NCI-H524 (cell line): ENCODE measurements at regions not wholly inside any gene's neighbourhood (a gene's known extent, or its start where the extent isn't known, plus 50 kb on each side); places are given as distances from the start of the nearest gene placed in this dataset.

Source experiments
- DNase-seq, 2 experiments: peaks; one replicate each; lab custom pipeline; 2025; lab: John Stamatoyannopoulos, UW

DNA sequence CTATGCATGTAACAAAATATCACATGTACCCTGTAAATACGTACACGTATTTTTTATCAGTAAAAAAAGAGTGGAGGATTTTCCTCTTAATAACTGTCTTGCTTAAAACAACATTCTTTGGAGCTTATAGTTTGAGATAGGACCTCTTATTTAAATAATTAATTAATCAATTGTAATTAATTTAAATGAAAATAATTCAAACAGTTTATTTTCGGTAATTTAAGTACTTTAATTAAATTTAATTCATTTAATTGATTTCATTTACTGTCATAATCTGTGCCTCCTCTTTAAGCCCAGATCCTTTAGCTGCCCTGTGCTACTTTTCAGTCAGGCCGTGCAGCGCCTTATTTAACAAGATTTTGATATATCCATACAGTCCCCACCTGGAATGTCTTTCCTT lies 427.0 kb downstream of the HLX start:
- no peak for DNase-seq

DNA sequence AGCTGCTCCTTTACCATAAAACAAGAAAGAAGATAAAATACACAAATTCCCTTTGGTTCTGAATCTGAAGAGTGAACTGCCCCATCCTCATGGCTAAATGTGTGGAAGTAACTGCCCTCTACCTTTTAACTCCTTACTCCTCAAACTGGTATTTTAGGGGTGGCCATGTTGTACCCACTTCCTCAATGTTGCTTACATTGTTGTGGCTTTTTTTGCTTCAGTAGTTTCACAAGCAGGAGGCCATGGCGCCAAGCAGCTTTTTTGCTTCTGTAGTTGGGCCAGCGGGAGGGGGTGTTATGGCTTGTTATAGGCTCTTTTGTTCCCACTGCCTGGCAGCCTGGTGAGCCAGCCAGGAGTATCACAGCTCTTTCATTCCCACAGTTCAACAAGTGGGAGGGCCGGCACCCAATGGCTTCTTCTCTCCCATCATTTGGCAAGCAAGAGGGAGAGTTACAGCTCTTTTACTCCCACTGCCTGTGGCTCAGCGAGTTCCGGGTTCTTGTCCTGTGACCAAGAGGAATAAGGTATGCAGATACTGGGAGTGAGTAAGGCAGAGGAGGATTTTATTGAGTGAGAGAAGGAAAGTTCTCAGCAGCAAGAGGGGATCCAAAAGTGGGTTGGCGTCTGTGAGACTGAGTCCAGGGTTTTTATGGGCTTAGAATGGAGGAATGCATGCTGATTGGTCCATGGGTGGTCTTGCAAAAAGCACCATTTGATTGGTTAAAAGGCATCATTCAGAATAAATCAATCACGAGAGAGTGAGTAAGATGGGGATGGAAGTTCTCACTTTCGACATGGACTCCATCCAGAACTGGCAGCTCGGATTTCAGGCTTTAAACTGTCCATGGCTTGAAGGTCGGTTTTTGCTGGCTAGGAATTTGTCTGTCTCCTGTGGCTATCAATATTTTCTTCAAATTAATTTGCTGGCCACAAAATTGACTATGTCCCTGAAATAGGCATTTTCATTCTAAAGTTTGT lies 429.6 kb downstream of the HLX start:
- no peak for DNase-seq

- peak; percentile 74 to 81 for DNase-seq
Observed at GRCh38 chr1:221309723-221310122, 430.5 kb downstream of the HLX start.

- DNase-seq = peak; percentile 98 to 99
Observed at GRCh38 chr1:221310180-221310579, 430.9 kb downstream of the HLX start.

DNA sequence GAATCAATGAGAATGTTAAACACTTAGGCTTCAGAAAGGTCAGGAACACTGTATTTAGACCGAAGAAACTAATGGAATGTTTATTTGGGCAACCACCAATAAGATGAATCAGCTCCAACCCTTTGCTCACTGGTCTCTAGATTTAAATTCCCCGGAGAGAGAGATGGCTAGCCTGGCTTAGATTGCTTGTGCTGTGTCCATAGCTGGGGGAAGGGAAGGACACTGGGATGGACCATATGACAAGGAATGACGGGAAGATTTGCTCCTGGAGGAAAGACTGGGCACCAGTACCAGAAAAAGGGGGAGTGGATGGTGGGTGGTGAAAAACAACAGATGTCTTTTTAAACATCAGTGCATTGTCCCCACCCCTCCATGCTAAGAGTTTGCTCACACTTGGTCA lies 426.6 kb downstream of the DUSP10 start:
- no peak for DNase-seq

DNA sequence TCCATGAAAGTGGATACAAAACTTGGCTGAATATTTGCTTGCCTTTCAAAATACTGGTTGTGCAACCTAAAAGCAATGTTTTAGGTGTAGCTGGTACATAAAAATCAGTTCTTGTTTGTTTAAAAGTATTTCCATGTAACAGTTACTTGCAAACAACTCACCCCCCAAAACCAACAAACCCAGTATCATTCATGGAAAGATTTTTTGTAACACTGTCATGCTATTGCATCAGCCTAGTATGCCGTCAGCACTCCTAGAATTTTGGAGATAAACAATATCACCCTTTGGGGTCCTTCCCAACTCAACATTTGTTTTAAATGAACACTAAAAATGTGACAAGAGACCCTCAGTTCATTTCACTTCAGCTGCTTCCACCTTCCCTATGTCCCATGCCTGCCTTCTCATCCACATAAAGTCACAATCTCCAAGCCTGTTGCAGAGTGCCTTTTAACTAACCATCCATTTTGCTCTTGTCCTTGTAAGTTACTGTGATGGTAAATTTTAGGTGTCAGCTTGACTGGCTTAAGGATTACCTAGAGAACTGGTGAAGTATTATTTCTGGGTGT lies 425.3 kb downstream of the DUSP10 start:
- DNase-seq = no peak

GRCh38 chr1:221317537-221317936 lies 424.4 kb downstream of the DUSP10 start:
- peak in 1 of 2 experiments; percentile 3 for DNase-seq

GRCh38 chr1:221327954-221328353 lies 413.9 kb downstream of the DUSP10 start:
- DNase-seq = peak; percentile 90 to 97

GRCh38 chr1:221328371-221328770 lies 413.5 kb downstream of the DUSP10 start:
- DNase-seq = no peak

- no peak for DNase-seq
Observed at GRCh38 chr1:221331273-221332183, 410.4 kb downstream of the DUSP10 start.

DNA sequence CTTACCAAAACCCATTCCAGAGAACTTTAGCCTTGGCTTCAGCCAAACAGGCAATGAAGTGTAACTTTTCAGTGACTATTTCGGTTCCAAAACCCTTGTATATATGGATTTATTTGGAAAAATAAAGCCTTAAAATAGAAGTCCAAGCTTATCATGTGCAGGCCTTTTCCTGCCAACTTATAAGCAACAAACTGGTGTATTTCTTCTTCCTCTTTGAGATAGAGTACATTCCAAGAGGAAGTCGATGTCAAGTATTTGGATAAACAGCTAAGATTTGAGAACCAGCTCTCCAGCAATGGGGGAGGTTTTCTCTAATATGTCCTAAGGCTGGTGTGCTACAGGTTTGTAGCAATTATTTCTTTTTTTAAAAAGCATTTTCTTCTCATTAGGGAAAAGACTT lies 407.8 kb downstream of the DUSP10 start:
- no peak for DNase-seq

GRCh38 chr1:221335161-221336101 lies 406.5 kb downstream of the DUSP10 start:
- no peak for DNase-seq

- DNase-seq = no peak
Observed at GRCh38 chr1:221336126-221336525, 405.8 kb downstream of the DUSP10 start.

GRCh38 chr1:221337106-221337505 lies 404.8 kb downstream of the DUSP10 start:
- no peak for DNase-seq

DNA sequence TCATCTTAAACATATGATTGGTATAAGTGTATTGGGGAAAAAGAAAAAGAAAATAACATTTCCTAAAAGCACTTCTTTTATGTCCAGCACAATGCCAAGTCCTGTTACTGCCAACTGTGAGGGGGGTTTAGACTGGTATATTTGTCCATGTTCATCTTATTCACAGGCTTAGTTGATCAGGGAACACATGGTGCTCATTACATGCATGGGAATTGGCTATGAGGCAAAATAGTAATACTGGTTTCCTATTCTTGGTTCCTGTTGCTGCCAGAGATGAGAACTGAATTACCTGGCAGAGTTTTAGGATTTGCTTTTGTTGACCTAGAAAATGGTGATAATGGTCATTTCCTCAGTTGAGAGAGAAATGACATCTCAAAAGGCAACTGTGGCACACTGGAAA lies 398.8 kb downstream of the DUSP10 start:
- DNase-seq = no peak

DNA sequence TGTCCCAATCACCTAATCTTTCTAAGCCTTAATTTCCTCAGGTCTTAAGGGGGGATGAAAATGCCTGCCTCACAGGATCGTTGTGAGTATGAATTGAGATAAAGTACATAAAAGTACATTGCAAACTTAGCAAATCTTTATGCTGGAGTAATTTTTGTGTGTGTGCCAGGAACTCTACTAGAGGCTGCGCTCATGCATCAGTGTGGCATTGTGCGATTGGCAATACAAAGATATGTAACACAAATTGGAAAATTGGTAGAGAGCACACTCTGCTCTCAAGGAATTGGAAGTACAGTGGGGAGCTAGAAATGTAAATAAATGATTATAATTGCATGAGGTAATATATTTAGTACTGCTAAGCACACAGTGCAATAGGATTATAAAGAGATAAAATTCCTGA lies 398.3 kb downstream of the DUSP10 start:
- no peak for DNase-seq

DNA sequence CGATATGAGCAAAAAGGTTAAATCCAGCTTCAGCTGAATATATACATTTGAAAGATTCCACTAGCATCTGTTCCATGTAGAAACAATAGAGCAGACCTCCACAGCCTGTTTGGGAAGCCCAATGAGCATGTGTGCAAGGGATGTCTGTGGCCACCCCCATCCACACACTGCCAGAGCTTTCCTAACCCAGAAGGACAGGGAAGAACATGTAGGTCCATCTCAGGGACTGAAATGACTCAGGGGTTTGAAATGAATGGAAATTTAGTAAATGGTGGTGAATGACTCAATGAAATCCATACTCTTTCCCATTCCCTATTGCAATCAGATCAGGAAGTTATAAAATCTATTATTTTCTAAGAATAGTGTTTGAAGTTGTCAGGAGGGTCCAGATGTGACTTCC lies 397.2 kb downstream of the DUSP10 start:
- no peak for DNase-seq

- DNase-seq = no peak
Observed at GRCh38 chr1:221347706-221348105, 394.2 kb downstream of the DUSP10 start.

DNA sequence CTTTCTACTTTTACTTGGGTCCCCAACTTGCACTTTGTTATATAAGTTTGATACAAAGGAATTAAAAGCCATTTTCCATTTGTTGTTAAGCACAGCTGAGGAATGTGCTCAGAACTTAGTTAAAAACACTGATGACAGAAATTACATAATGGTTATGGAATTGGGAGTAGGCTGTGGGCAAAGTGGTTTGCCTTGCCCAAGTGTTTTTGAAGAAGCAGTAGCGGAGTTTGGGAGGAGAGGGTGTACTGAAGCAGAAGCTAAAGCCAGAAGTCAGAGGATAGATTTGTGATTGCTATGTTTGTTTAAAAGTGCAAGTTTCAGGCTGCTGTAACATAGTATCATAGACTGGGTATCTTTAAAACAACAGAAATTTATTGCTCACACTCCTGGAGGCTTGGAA lies 391.8 kb downstream of the DUSP10 start:
- no peak for DNase-seq

DNA sequence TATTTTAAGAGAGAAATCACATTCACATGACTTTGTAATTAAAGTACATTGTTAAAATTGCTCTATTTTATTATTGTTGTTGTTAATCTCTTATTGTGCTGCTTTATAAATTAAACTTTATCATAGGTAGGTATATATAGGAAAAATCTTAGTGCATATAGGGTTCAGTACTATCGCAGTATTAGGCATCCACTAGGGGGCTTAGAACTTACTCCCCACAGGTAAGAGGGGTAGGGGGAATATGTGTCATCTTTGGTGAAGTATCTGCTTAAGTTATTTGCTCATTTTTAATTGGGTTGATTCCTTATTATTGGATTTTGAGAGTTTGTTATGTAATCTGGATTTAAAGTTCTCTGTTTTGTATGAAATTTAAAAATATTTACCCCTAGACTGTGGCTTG lies 385.2 kb downstream of the DUSP10 start:
- DNase-seq = no peak

DNA sequence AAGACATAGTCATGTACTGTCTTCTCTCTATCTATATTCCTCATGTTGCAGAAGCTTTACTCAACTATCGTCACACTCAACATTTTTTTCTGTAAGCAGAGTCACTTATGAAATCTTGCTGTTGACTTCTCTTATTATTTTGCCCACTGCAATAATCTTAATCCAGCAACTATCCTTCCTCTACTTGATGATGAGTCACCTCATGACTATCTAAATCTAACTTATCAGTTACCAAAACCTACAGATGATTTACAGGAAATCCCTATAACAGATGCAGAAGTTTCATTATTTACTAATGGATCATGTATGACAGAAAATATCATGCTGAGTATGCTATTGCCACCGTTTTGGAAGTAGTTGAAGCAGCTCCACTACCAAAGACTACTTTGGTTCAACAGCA lies 378.9 kb downstream of the DUSP10 start:
- DNase-seq = no peak
